ENCODE measurements at regions not wholly inside any gene's neighbourhood (a gene's known extent, or its start where the extent isn't known, plus 50 kb on each side); places are given as distances from the start of the nearest gene placed in this dataset.

DNA sequence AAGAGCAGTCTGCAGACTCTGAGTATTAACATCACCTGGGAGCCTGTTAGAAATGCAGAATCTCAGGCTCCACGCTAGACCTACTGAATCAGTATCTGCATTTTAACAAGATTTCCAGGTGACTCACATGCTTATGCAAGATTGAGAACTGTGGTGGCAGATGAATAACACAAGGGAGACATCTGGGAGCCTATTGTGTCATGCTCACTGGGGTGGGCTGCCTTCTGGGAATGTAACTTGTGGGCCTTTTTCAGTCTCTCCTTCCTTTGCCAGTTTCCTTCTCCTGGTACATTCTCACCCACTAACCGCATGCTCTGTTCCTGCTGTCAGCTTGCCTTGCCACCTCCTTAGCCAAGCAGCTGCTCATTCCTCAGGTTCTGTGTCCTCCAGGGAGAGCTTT is 176.6 kb upstream of the C9orf72 start:
- no peak for DNase-seq (ENCODE audit: low read depth)

DNA sequence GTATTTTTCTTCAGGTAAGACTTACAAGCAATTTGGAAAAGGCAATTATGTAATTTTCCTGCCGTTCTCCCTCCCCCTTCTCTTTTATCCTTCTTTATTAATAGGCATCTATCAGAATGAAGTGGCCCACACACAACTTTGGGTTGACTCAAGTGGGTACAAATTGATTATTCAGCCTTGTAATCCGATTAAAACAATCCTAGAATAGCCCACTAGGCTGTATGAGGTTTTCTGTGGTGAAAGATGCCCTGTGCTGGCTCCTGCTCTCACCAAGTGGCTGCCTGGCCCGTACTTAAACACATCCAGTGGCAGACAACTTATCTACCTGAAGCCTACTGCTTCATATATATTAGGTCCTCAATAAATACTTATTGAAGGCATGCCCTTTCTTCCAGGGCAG is 177.3 kb upstream of the C9orf72 start:
- no peak for DNase-seq (ENCODE audit: low read depth)

DNA sequence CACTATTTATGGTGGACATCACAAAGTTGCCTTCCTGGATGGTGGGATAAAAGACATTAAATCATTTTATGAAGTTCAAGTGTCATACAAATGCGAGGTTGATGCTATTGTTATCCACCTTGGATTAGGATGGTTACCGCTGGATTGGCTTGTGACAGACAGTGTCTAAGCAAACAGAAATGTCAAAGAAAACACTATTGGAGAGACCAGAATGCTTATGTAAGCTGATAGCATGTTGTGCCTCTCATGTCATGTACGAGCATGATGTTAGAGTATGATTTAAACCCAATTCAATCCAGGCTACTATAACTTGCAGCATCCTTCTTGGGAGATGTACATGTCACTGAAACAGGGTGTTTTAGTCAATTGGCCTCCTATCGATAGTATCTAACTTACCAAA is 178.8 kb upstream of the C9orf72 start:
- DNase-seq (ENCODE audit: low read depth): no peak

DNA sequence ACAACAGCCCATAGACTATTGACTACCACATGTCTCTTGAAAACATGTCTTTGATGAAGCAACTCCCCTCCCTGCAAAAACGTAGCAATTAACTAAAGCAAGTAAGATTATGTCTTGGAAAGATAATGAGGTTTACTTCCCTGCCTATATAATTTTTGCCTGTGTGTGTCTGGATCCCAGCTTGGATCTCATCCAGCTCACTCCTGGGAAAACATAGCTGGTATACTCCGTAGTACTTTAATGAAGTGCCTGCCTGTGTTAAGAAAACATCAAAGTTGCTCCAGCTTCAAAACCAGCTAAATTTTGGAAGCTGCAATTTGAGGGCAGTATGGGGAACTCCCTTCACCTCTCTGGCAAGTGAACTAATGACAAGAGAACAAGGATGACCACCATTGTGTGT is 182.6 kb upstream of the C9orf72 start:
- no peak for DNase-seq (ENCODE audit: low read depth)

DNA sequence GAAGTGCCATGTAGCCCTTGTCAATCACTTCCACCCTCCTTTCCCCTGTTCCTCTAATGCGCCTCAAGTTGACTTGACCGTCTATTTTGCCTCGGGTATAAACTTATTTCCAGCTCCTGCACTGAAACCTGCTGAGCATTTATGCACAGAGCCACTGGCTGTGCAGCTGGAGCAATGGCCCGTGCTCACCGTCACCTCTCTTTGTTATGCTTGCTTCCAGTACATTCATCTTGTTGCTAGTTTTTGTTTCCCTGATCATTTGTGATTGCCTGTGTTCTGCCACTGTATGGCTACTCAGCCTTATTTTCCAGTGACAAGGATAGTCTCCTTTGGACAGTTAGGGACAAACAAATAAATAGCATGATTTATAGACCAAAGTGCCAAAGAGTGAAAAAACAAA is 183.1 kb upstream of the C9orf72 start:
- no peak for DNase-seq (ENCODE audit: low read depth)

DNA sequence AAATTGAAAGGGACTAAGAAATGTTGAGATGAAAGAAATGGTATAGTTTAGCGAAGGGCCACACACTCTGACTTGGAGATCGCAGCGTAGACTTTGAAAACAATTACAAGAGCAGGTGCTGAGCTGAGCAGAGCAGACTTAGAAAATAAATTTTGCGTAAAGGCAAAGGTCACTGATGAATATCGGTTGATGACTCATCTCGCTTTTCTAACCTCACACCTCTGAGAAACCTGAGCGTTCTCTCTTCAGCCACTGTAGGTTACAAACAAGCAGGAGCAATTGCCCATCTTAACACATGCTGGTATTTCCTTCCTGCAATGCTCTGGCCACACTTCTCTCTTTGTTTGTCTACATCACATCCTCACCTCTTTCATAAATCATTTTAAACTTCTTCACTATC is 190.6 kb upstream of the C9orf72 start:
- DNase-seq (ENCODE audit: low read depth): no peak

DNA sequence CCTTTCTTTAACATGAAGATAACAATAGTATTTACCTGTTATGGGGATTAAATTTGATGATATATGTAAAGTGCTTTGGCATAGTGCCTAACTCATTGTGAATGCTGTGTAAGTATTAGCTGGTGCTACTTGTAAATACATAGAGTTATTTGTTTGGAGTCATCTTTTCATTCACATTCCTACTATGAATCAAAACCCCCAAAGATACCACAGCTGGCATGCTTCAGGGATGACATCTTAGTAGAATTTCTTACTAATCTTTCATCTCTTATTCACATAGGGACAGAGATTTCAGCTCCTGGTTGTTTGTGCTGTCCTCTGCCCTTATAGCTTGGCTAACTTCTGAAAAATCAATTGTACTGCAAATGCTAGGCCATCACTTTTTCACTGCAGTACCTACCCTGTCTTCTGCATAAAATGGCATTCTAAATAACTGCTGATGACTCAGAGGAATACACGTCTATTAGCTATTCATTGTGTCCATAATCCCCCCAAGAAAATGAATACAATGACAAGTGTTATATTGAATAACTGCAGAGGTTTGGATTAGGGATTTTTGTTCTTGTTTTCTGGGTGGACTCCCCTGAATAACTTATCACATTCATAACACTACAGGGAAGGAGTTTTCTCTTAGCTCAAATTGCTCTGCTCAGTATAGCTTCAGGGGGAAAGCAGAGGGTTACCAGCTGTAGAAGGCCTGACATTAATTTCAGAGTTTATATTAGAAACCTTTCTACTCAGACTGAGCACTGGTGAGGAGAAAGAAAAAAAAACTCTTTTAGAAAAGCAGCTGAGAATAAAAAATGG is 192.2 kb upstream of the C9orf72 start:
- DNase-seq (ENCODE audit: low read depth): no peak

DNA sequence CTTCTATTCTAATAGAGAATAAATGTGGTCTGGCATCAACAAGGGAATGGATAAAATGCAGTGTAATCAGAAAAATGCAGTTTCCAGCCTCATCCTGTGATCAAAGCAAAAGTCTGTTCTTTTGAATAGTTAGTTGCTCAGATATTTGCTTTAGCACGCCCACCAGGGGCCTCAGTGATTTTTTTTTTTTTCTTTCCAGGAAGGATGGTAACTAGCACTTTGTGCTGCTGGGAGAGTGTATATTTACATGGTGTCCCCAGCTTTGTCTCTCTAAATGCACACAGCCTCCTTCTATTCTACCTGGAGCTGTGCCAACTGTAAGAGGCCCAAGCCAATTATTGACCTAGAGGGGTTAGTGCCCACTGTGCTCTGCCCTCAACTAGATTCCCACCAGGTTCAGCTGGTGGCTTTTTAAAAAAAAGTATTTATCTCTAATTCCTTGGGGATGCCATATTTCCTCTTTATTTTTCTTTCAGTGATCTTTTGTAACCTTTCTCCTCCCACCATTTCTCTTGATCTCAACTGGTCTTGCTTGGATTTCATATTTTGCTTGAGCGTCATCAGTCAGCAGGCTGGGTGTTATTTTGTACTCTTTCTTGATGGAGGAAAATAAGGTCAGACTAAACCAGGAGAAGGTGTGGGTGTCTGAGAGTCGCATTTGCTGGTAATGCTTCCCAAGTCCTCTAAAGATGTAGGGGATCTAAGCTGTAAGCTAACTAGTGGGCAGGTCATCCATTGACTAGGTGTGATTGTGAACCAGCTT is 193.0 kb upstream of the C9orf72 start:
- DNase-seq (ENCODE audit: low read depth): no peak

DNA sequence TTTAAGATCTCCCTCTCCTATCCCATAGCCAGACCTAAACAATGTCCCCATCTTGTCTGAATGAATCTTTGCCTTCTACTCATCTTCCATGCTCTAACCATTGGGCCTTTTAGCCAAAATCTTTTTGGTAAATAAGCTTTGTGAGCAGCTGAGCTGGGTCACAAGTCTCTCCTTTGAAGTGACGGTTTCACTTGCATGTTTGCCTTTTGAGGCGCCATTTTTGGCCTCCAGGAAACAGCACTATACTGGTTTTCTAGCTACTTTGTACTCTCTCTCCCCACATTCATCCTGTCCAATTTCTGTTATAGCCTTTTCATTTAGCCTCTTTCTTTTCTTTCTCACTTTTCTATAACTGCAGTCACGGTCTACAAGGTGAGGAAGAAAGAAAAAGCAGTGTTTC is 195.5 kb upstream of the C9orf72 start:
- DNase-seq (ENCODE audit: low read depth): no peak

DNA sequence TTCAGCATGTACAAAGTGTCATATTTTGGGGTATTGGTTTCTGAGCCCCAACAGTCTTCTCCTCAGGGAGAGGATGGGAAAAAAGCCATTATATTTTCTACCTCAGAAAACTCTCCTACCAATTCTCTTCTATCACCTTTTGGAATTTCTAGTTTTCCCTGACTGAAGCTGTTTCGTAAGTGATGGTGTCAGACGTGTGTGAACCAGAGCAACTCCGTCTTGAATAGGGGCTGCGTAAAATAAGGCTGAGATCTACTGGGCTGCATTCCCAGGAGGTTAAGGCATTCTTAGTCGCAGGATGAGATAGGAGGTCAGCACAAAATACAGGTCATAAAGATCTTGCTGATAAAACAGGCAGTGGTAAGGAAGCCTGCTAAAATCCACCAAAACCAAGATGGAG is 197.3 kb upstream of the C9orf72 start:
- no peak for DNase-seq (ENCODE audit: low read depth)

DNA sequence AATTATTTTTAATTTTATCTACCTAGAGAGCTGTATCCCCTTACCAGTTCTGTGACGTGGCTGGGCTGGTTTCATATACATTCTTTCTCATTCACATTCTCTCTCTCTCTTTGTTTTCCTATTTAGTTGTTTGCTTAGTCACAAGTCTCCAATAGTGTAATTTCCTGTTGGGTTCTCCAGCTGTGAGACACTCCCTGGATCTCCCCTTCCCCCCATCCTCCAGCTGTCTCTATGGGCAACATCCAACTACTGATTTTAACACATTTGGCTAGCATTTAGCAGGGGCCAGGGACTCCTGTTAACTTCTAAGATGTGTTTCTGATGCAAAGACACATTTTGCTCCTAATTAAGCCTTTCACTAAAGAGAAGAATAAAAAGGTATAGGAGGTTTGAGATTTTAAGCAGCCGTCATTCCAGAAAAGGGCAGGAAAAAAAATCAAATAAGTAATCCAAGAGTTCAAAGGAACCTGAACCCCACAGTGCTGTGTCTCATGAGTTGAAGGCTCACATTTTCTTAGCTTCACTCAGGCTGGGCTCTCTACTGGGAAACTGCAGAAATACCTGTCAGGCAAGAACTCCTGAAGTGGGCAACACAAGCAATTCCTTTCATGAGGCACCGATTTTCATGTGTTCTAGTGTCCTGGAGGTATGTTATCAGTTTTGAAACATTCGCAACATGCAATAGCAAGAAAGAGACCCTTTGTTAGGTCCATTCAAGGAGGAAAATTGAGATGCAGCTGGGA is 198.7 kb upstream of the C9orf72 start:
- DNase-seq (ENCODE audit: low read depth): no peak

DNA sequence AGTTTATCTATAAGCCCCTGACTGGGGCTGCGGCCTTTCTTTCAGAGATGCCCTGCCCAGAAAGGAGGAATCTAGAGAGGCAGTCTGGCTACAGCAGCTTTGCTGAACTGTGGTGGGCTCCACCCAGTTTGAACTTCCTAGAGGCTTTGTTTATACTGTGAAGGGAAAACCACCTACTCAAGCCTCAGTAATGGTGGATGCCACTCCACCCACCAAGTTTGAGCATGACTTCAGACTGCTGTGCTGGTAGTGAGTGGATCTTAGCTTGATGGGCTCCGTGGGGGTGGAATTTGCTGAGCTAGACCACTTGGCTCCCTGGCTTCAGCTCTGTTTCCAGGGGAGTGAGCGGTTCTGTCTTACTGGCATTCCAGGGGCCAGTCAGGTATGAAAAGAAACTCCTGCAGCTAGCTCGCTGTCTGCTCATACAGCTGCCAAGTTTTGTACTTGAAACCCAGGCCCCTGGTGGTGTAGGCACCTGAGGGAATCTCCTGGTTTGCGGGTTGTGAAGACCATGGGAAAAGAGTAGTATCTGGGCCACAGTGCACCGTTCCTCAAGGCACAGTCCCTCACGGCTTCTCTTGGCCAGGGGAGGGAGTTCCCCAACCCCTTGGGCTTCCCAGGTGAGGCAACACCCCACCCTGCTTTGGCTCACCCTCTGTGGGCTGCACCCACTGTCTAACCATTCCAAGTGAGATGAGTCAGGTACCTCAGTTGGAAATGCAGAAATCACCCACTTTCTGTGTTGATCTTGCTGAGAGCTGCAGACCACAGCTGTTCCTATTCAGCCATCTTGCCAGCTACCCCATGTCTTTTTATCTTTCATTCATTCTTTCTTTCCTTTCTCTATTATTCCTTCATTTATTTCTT is 211.8 kb upstream of the C9orf72 start:
- DNase-seq (ENCODE audit: low read depth): no peak

DNA sequence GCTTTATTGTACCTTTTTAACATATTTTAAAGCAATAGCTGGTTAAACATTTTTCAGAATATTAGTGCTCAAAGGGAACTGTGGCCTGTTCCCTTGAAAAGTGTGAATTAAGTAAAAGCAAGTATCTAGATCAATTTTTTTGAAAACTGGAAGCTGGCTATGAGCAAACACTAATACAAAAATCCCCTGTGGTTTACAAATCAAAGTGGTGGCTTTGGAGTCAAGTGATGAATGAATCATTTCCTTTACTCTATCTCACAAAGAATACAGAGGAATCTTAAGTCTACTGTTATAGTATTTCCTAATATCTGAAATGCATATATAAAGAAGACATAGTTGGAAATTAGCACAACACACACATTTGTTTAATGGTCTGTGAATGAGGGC is 212.4 kb upstream of the C9orf72 start:
- no peak for DNase-seq (ENCODE audit: low read depth)

DNA sequence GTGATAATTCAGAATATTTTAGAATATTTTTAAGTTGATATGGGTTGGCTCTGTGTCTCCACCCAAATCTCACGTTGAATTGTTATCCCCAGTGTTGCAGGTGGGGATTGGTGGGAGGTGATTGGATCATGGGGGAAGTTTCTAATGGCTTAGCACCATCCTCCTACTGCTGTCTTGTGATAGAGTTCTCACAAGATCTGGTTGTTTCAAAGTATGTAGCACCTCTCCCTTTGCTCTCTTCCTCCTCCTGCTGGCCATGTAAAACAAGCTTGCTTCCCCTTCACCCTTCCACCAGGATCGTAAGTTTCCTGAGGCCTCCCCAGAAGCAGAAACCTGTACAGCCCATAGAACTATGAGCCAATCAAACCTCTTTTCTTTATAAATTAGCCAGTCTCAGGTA is 214.6 kb upstream of the C9orf72 start:
- no peak for DNase-seq (ENCODE audit: low read depth)

DNA sequence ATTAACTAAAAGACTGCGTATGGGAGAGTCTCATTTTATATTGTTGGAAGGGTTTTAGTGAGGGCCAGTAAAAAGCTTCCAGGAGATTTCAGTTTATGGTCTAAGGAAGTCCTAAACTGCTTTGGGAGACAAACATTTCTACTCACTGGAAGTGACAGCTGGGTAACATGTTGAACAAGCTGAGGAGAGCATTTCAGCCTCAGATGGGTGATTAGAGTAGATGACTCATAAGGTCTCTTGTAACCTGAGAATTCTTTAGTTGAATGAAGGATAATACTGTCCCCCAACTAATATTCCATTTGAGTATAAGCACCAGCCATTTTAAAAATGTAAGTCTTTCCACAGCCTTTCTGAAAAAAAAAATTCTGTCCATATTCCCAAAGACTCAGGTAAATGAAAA is 218.0 kb upstream of the C9orf72 start:
- no peak for DNase-seq (ENCODE audit: low read depth)

DNA sequence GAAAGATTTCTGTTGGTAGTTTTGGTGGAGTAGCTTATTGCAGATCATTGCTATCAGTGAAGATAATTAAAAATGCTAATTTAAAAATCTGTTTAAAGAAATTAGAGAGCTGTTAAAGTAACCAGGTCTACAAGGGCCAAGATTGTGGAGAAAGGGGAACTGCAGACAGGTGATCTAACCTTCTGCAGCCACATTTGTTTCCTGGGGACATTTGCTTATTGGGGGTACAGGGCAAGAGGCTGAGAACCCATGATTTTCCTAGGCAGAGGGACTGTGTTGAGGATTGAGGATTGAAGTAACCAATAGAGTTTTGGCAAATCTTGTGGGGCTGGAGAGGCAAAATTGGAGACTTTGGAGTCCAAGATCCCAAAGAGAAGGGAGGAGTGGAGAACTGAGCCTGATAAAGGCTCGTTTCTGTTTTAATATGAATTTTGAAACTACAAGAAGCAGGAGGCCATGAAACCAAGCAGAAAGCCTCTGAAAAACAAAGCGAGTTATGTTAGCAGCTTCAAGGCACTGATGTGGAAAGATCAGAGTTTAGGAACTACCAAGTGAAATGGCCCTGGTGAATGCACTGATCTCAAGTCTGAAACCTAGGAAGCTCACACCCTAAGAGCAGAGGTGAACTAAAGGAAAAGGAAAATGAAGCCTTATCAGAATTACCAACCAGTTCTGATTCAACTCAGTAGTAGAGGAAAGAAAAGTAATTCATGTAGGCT is 219.8 kb upstream of the C9orf72 start:
- DNase-seq (ENCODE audit: low read depth): no peak

DNA sequence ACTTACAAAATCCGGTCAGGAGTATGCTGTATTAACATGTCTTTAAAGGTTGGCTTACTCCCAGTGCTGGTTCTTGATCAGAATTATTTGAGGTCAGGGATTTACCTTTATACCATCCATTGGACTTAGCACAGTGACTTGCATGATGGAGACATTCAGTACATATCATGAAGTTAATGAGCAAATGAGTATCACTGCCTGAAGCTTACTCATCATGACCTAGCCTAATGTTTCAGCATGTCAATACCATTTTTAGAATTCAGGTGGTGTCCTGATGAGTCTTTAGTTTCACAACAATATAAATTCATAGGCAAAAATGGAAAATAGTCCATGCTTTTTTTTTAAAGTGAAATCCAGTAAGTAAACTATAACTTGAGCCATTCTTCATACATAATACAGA is 226.0 kb upstream of the C9orf72 start:
- DNase-seq (ENCODE audit: low read depth): no peak

DNA sequence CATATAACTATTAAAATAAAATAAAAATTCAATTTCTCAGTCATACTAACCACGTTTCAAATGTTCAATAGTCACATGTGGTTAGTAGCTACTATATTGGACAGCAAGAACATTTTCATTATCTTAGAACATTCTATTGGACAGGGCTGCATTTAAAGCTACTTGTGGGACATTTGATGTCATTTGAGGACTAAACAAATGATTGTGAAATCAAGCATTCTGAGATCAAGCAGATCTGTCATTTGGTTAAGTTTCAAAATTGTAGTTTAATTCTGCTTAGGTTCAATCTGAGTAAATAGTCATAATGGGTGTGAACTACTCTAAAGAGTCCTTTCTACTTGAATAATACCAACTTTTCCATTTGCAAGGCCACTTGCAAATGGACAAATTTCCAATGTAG is 226.9 kb upstream of the C9orf72 start:
- DNase-seq (ENCODE audit: low read depth): no peak

DNA sequence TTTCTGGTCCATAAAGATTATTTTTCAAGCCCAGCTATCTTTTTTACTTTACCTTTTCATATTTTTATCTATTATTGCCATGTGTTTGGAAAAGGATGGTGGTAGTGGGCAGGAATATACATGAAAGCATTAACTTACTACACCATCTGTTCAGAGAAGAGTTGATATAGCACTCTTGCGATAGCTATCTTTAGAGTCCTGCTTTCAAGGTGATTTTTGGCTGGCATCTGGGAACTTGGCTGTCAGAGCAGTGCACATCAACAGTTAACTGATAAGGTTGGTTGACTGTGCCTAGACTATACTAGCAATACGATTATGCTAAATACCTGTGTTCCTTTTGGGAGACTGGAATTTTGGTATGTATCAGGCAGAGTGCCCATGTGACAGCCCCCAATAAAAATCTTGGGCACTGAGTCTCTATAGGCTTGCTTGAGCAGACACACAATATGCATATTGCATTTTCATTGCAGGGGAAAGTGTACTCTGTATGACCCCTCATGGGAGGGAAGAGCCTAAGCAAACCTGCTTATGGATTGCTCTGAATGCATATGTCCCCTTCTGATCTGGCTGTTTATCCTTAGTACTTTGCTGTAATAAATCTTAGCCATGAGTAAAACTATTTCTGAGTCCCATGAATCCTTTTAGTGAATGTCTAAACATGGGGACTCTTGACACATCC is 227.6 kb upstream of the C9orf72 start:
- no peak for DNase-seq (ENCODE audit: low read depth)

DNA sequence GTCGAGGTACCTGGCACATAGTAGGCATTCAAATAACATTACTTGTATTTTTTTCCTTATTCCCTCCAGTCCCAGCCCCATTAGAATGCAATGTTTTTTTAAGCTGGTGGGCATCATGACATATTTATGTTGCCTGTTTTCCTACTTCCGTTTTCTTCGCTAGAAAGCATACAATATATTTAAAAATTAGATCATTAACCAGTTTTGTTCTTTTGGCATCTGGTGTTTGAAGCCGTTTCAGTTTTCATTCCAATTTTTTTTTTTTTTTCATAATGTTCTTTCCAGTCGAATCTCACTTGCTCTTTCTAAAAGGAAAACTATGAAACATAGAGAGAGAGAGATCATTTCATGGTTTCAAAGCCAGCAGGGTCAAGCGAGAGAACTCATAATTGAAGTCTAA is 228.3 kb upstream of the C9orf72 start:
- DNase-seq (ENCODE audit: low read depth): no peak

DNA sequence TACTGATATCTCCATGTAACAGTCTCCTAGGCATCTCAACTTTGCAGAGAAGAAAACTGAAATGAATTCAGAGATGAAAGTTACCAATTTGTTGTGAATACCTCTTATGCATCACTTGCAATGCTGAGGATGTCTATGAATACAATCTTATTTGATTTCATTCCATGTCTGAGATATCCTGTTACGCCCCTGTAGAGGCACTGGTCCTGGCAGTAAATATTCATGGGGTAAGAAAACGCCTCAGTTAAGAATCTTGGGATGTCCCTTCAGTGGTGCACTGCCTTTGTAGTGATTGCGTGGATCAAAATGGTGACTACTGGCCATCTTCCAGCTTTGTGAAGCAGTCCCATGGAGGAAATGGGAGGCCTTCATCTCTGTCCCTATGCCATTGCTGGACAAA is 229.1 kb upstream of the C9orf72 start:
- DNase-seq (ENCODE audit: low read depth): no peak

Data from Daoy (cell line).